SU-DHL-6 (cell line): ENCODE measurements at regions not wholly inside any gene's neighbourhood (a gene's known extent, or its start where the extent isn't known, plus 50 kb on each side); places are given as distances from the start of the nearest gene placed in this dataset.

ENCODE experiments used
- EZH2phosphoT487 ChIP-seq: fragments of 200-600 bp; sonication (generic), shearing (Covaris generic); conservative IDR thresholded peaks from 2 replicates; pipeline ENCODE4 v1.6.1; 2018; ENCODE audit warnings: mild to moderate bottlenecking, antibody characterized with exemption, low read length, moderate library complexity, mixed read lengths
- TF ChIP-seq, protein P1 (sequence below): fragments of 200-600 bp; sonication (generic); IDR thresholded peaks from one replicate; pipeline ENCODE4 v1.5.1; 2017; ENCODE audit warnings: antibody characterized with exemption, mild to moderate bottlenecking, low read length, moderate library complexity; ENCODE audit not compliant: insufficient read depth, poor library complexity, severe bottlenecking

DNA sequence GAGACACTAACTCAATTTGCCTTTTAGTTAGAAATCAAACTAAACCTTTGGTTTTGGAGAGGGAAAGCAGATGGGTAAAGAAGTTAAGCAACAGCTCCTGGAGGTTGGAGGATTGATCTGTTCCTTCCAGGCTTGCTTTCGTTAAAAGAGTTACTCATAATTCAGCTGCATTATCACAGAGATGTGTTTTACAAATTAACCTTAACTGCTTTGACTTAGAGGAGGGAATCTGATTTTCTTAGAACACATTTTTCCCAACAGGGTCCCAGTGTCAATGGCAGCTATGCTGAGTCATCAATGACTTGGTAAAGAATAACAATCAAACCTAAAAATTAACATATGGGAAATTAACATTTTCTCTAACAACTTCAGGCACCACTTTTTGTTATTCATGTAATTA, 113.4 kb downstream of the COPS8 start:
- TF ChIP-seq, protein P1, sequence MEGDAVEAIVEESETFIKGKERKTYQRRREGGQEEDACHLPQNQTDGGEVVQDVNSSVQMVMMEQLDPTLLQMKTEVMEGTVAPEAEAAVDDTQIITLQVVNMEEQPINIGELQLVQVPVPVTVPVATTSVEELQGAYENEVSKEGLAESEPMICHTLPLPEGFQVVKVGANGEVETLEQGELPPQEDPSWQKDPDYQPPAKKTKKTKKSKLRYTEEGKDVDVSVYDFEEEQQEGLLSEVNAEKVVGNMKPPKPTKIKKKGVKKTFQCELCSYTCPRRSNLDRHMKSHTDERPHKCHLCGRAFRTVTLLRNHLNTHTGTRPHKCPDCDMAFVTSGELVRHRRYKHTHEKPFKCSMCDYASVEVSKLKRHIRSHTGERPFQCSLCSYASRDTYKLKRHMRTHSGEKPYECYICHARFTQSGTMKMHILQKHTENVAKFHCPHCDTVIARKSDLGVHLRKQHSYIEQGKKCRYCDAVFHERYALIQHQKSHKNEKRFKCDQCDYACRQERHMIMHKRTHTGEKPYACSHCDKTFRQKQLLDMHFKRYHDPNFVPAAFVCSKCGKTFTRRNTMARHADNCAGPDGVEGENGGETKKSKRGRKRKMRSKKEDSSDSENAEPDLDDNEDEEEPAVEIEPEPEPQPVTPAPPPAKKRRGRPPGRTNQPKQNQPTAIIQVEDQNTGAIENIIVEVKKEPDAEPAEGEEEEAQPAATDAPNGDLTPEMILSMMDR: no peak
- no peak for TF ChIP-seq EZH2phosphoT487
